ENCODE measurements at regions not wholly inside any gene's neighbourhood (a gene's known extent, or its start where the extent isn't known, plus 50 kb on each side); places are given as distances from the start of the nearest gene placed in this dataset.

GRCh38 chr3:152714507-152714906, 120.4 kb upstream of the P2RY1 start:
- TF ChIP-seq, protein P1, sequence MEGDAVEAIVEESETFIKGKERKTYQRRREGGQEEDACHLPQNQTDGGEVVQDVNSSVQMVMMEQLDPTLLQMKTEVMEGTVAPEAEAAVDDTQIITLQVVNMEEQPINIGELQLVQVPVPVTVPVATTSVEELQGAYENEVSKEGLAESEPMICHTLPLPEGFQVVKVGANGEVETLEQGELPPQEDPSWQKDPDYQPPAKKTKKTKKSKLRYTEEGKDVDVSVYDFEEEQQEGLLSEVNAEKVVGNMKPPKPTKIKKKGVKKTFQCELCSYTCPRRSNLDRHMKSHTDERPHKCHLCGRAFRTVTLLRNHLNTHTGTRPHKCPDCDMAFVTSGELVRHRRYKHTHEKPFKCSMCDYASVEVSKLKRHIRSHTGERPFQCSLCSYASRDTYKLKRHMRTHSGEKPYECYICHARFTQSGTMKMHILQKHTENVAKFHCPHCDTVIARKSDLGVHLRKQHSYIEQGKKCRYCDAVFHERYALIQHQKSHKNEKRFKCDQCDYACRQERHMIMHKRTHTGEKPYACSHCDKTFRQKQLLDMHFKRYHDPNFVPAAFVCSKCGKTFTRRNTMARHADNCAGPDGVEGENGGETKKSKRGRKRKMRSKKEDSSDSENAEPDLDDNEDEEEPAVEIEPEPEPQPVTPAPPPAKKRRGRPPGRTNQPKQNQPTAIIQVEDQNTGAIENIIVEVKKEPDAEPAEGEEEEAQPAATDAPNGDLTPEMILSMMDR (IDR thresholded peaks at IDR 0.05): no peak
- no peak for TF ChIP-seq POLR2A (IDR thresholded peaks at IDR 0.05)

Measured in body of pancreas (tissue), 4 donors.